Neural cell (in vitro differentiated cells): ENCODE measurements at regions not wholly inside any gene's neighbourhood (a gene's known extent, or its start where the extent isn't known, plus 50 kb on each side); places are given as distances from the start of the nearest gene placed in this dataset.

Experiments used
- H2AFZ ChIP-seq: fragments of 200-600, 300-800 bp; sonication (generic), shearing (Covaris generic); 2 replicates; pipeline ENCODE4 v1.6.0; 2014; ENCODE audit warnings: low read depth, mild to moderate bottlenecking, antibody characterized with exemption, low read length, moderate library complexity
- H3F3A ChIP-seq: fragments of 200-600 bp; shearing (Covaris generic); 2 replicates; pipeline ENCODE4 v1.6.1; 2016; ENCODE audit warnings: mild to moderate bottlenecking, moderate library complexity, mixed read lengths, antibody characterized with exemption, low read length; ENCODE audit not compliant: insufficient read depth, poor library complexity, severe bottlenecking
- H3K27ac ChIP-seq: fragments of 200-600, 300-800 bp; sonication (generic), shearing (Covaris generic); 2 replicates; pipeline ENCODE4 v1.5.1; 2014; ENCODE audit warnings: mild to moderate bottlenecking, low read length, moderate library complexity
- H3K27me3 ChIP-seq: fragments of 300-800, 200-600 bp; sonication (generic), shearing (Covaris generic); 2 replicates; pipeline ENCODE4 v1.6.0; 2014; ENCODE audit warnings: mild to moderate bottlenecking, low read depth, low read length, moderate library complexity; ENCODE audit not compliant: insufficient read depth
- H3K36me3 ChIP-seq: fragments of 300-800, 200-600 bp; sonication (generic), shearing (Covaris generic); 2 replicates; pipeline ENCODE4 v1.5.1; 2014; ENCODE audit warnings: mild to moderate bottlenecking, antibody characterized with exemption, low read length, moderate library complexity; ENCODE audit not compliant: insufficient read depth
- H3K4me2 ChIP-seq: fragments of 300-800, 200-600 bp; sonication (generic), shearing (Covaris generic); 2 replicates; pipeline ENCODE4 v1.6.0; 2014; ENCODE audit warnings: mild to moderate bottlenecking, low read length
- H3K4me3 ChIP-seq: fragments of 300-800, 200-600 bp; sonication (generic), shearing (Covaris generic); 2 replicates; pipeline ENCODE4 v1.5.1; 2014; ENCODE audit warnings: mild to moderate bottlenecking, low read length, moderate library complexity
- H3K79me2 ChIP-seq: fragments of 200-600 bp; shearing (Covaris generic); replicated peaks from 2 replicates; pipeline ENCODE4 v1.6.0; 2014; ENCODE audit warnings: mild to moderate bottlenecking, low read length, moderate library complexity; ENCODE audit not compliant: insufficient read depth
- H3K9ac ChIP-seq: fragments of 300-800, 200-600 bp; sonication (generic), shearing (Covaris generic); 2 replicates; pipeline ENCODE4 v1.6.1; 2016; ENCODE audit warnings: mild to moderate bottlenecking, low read length, mixed read lengths
- H3K9me2 ChIP-seq: fragments of 200-600 bp; shearing (Covaris generic); 2 replicates; pipeline ENCODE4 v1.6.1; 2016; ENCODE audit warnings: mild to moderate bottlenecking, low read length, mixed read lengths; ENCODE audit not compliant: insufficient read depth
- H3K9me3 ChIP-seq: fragments of 200-600, 300-800 bp; sonication (generic), shearing (Covaris generic); 2 replicates; pipeline ENCODE4 v1.6.1; 2016; ENCODE audit warnings: mild to moderate bottlenecking, mixed run types, low read length, moderate library complexity, mixed read lengths
- H4K20me1 ChIP-seq: fragments of 200-600 bp; shearing (Covaris generic); 2 replicates; pipeline ENCODE4 v1.6.1; 2016; ENCODE audit warnings: mild to moderate bottlenecking, mixed run types; ENCODE audit not compliant: insufficient read depth
- EP300 ChIP-seq: fragments of 450-650 bp; conservative IDR thresholded peaks from 2 replicates; pipeline ENCODE4 v1.6.1; 2014; ENCODE audit warnings: antibody characterized with exemption, mild to moderate bottlenecking, moderate library complexity; ENCODE audit not compliant: poor library complexity, severe bottlenecking
- EZH2 ChIP-seq: fragments of 200-600, 300-800 bp; shearing (Covaris generic), sonication (generic); IDR thresholded peaks from 2 replicates; pipeline ENCODE4 v1.6.1; 2014; ENCODE audit warnings: antibody characterized with exemption, low read length, borderline replicate concordance, mild to moderate bottlenecking; ENCODE audit not compliant: insufficient read depth, poor library complexity, severe bottlenecking
- MXI1 ChIP-seq: fragments of 450-650 bp; conservative IDR thresholded peaks from 2 replicates; pipeline ENCODE4 v1.6.1; 2014; ENCODE audit warnings: antibody characterized with exemption, mild to moderate bottlenecking; ENCODE audit not compliant: poor library complexity, severe bottlenecking
- POLR2AphosphoS5 ChIP-seq: IDR thresholded peaks from 2 replicates; pipeline ENCODE4 v1.6.1; 2012
- RAD21 ChIP-seq: fragments of 450-650 bp; conservative IDR thresholded peaks from 2 replicates; pipeline ENCODE4 v1.6.1; 2014; ENCODE audit warnings: antibody characterized with exemption, mild to moderate bottlenecking, moderate library complexity
- SMC3 ChIP-seq: fragments of 450-650 bp; conservative IDR thresholded peaks from 2 replicates; pipeline ENCODE4 v1.6.1; 2014; ENCODE audit warnings: antibody characterized with exemption, mild to moderate bottlenecking, moderate library complexity; ENCODE audit not compliant: poor library complexity
- TAF1 ChIP-seq: IDR thresholded peaks from 2 replicates; pipeline ENCODE4 v1.6.1; 2012; ENCODE audit warnings: low read depth
- TF ChIP-seq, protein P1 (sequence below): fragments of 450-650 bp; IDR thresholded peaks from 2 replicates; pipeline ENCODE4 v1.5.1; 2014; ENCODE audit warnings: antibody characterized with exemption, mild to moderate bottlenecking, moderate library complexity; ENCODE audit not compliant: poor library complexity, severe bottlenecking
- TF ChIP-seq, protein P2 (sequence below): IDR thresholded peaks from 2 replicates; pipeline ENCODE4 v1.6.1; 2012; ENCODE audit warnings: borderline replicate concordance

DNA sequence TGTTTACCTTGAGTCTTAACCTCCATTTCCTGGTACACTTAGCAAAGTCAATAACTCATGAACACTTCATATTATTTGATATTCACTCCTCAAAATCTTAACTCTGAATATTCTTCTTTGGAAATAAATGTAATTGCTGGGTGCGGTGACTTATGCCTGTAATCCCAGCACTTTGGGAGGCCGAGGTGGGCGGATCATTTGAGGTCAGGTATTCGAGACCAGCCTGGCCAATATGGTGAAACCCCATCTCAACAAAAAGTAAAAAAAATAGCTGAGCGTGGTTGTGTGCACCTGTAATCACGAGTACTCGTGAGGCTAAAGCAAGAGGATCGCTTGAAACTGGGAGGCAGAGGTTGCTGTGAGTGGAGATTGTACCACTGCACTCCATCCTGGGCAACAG is 201.3 kb upstream of the DSEL start:
- no peak overlapping the region for H3K27ac ChIP-seq
- H3K79me2 ChIP-seq: no peaks in the 10 kb centered on the region
- H3K9ac ChIP-seq: no peak overlapping the region
- no peaks in the 10 kb centered on the region for H3K27me3 ChIP-seq
- no peaks in the 10 kb centered on the region for H3K9me3 ChIP-seq
- no peaks in the 10 kb centered on the region for H4K20me1 ChIP-seq
- H2AFZ ChIP-seq: no peak overlapping the region
- H3K4me2 ChIP-seq: no peak overlapping the region
- H3K9me2 ChIP-seq: no peaks in the 10 kb centered on the region
- no peaks in the 10 kb centered on the region for H3F3A ChIP-seq
- no peaks in the 10 kb centered on the region for H3K36me3 ChIP-seq
- TF ChIP-seq, protein P1, sequence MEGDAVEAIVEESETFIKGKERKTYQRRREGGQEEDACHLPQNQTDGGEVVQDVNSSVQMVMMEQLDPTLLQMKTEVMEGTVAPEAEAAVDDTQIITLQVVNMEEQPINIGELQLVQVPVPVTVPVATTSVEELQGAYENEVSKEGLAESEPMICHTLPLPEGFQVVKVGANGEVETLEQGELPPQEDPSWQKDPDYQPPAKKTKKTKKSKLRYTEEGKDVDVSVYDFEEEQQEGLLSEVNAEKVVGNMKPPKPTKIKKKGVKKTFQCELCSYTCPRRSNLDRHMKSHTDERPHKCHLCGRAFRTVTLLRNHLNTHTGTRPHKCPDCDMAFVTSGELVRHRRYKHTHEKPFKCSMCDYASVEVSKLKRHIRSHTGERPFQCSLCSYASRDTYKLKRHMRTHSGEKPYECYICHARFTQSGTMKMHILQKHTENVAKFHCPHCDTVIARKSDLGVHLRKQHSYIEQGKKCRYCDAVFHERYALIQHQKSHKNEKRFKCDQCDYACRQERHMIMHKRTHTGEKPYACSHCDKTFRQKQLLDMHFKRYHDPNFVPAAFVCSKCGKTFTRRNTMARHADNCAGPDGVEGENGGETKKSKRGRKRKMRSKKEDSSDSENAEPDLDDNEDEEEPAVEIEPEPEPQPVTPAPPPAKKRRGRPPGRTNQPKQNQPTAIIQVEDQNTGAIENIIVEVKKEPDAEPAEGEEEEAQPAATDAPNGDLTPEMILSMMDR: no peak
- TF ChIP-seq RAD21 (no peak), POLR2AphosphoS5 (no peak), MXI1 (no peak), TAF1 (no peak), EP300 (no peak), EZH2 (no peak), SMC3 (no peak)
- TF ChIP-seq, protein P2, sequence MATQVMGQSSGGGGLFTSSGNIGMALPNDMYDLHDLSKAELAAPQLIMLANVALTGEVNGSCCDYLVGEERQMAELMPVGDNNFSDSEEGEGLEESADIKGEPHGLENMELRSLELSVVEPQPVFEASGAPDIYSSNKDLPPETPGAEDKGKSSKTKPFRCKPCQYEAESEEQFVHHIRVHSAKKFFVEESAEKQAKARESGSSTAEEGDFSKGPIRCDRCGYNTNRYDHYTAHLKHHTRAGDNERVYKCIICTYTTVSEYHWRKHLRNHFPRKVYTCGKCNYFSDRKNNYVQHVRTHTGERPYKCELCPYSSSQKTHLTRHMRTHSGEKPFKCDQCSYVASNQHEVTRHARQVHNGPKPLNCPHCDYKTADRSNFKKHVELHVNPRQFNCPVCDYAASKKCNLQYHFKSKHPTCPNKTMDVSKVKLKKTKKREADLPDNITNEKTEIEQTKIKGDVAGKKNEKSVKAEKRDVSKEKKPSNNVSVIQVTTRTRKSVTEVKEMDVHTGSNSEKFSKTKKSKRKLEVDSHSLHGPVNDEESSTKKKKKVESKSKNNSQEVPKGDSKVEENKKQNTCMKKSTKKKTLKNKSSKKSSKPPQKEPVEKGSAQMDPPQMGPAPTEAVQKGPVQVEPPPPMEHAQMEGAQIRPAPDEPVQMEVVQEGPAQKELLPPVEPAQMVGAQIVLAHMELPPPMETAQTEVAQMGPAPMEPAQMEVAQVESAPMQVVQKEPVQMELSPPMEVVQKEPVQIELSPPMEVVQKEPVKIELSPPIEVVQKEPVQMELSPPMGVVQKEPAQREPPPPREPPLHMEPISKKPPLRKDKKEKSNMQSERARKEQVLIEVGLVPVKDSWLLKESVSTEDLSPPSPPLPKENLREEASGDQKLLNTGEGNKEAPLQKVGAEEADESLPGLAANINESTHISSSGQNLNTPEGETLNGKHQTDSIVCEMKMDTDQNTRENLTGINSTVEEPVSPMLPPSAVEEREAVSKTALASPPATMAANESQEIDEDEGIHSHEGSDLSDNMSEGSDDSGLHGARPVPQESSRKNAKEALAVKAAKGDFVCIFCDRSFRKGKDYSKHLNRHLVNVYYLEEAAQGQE: no peak
- H3K4me3 ChIP-seq: no peak overlapping the region

DNA sequence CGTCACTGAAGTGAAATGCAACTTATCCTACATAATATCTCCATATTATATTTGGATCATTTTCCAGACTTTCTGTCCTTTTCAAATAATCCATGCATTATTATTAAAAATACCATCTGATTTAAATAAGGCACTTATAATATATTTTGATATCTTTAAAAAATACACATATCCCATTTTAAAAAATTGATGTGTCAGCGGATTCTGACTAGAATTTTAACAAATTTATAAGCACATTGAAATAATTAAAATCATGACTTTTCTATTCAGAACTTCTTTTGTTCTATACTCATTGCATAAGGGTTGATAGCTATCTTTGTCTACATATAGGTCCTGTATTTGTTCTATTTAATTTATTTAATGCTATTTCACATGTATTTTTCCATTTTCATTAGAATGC is 199.0 kb upstream of the DSEL start:
- no peak overlapping the region for H3K9ac ChIP-seq
- no peaks in the 10 kb centered on the region for H3K36me3 ChIP-seq
- TF ChIP-seq SMC3 (no peak), RAD21 (no peak), EP300 (no peak), TAF1 (no peak), POLR2AphosphoS5 (no peak), EZH2 (no peak), MXI1 (no peak)
- TF ChIP-seq, protein P2: no peak
- TF ChIP-seq, protein P1: no peak
- H3K9me2 ChIP-seq: no peaks in the 10 kb centered on the region
- no peaks in the 10 kb centered on the region for H3F3A ChIP-seq
- H3K27me3 ChIP-seq: no peaks in the 10 kb centered on the region
- no peak overlapping the region for H2AFZ ChIP-seq
- no peaks in the 10 kb centered on the region for H3K79me2 ChIP-seq
- no peak overlapping the region for H3K4me2 ChIP-seq
- no peaks in the 10 kb centered on the region for H3K9me3 ChIP-seq
- no peak overlapping the region for H3K27ac ChIP-seq
- H4K20me1 ChIP-seq: no peaks in the 10 kb centered on the region
- H3K4me3 ChIP-seq: no peak overlapping the region
